MCF 10A (cell line): ENCODE measurements at regions not wholly inside any gene's neighbourhood (a gene's known extent, or its start where the extent isn't known, plus 50 kb on each side); places are given as distances from the start of the nearest gene placed in this dataset.

Experiments used
- BruUV-seq: library from RNA; stranded (reverse); fragments of 400-500 nt; replicated peaks from 2 replicates; lab custom pipeline; 2021; lab: Mats Ljungman, UMichigan
- CTCF ChIA-PET: fragments of 300-600 bp; sonication (Branson Sonifier 250); formaldehyde crosslinking; extraction: SDS; loops from one replicate; lab custom pipeline; 2021; ENCODE audit warnings: antibody characterized with exemption, inconsistent platforms; lab: Yijun Ruan, JAX
- POLR2A ChIA-PET: fragments of 300-600, 350-650 bp; sonication (Branson Sonifier 250); formaldehyde crosslinking; extraction: SDS; loops from one replicate; lab custom pipeline; 2020; ENCODE audit warnings: antibody characterized with exemption, inconsistent platforms; lab: Yijun Ruan, JAX
- DNase-seq: peaks from one replicate; pipeline ENCODE4 v3.0.0-alpha.2; 2018; ENCODE audit not compliant: unreplicated experiment
- H3K27ac Mint-ChIP-seq: one replicate; pipeline ENCODE4 v1.8.0; 2022; ENCODE audit warnings: mild to moderate bottlenecking, low read depth, mixed read lengths; ENCODE audit not compliant: unreplicated experiment
- H3K27me3 Mint-ChIP-seq: one replicate; pipeline ENCODE4 v1.8.0; 2022; ENCODE audit warnings: mixed read lengths; ENCODE audit not compliant: insufficient read depth, unreplicated experiment
- H3K36me3 Mint-ChIP-seq: one replicate; pipeline ENCODE4 v1.8.0; 2022; ENCODE audit warnings: mild to moderate bottlenecking, moderate library complexity, mixed read lengths; ENCODE audit not compliant: insufficient read depth, unreplicated experiment
- H3K4me1 Mint-ChIP-seq: one replicate; pipeline ENCODE4 v1.8.0; 2022; ENCODE audit warnings: mixed read lengths; ENCODE audit not compliant: insufficient read depth, unreplicated experiment
- H3K4me3 Mint-ChIP-seq: one replicate; pipeline ENCODE4 v1.8.0; 2022; ENCODE audit warnings: mild to moderate bottlenecking, moderate library complexity, mixed read lengths; ENCODE audit not compliant: unreplicated experiment
- H3K9me3 Mint-ChIP-seq: one replicate; pipeline ENCODE4 v1.8.0; 2022; ENCODE audit warnings: mixed read lengths; ENCODE audit not compliant: unreplicated experiment
- CTCF ChIP-seq: fragments of 200-600 bp; IDR thresholded peaks from one replicate; pipeline ENCODE4 v1.8.0; 2022; ENCODE audit warnings: antibody characterized with exemption, mild to moderate bottlenecking; ENCODE audit not compliant: unreplicated experiment
- intact Hi-C: fragments of 100-400 bp; cut with micrococcal nuclease; formaldehyde crosslinking; loops from 2 replicates; pipeline ENCODE4 v1.14.1; 2022

- H3K4me3 Mint-ChIP-seq, result no peak overlapping the region
- no peaks in the 10 kb centered on the region for H3K36me3 Mint-ChIP-seq
- no peak overlapping the region for H3K27ac Mint-ChIP-seq
- H3K27me3 Mint-ChIP-seq, result no peaks in the 10 kb centered on the region
- H3K9me3 Mint-ChIP-seq, result no peaks in the 10 kb centered on the region
- TF ChIP-seq CTCF, result no peak
- intact Hi-C loops, result no loop called here
- CTCF ChIA-PET, result interaction anchor here (0.5 to 0.6 kb wide), 2 partner anchors 32 to 237 kb away, joined by 3 to 4 read pairs; no protein-coding TSS in a partner anchor
- BruUV-seq, result no TSS peak
- no peak for DNase-seq
- POLR2A ChIA-PET, result no interaction called here
- H3K4me1 Mint-ChIP-seq, result no peaks in the 10 kb centered on the region
Measured at GRCh38 chr12:13599176-13599575, 382.2 kb downstream of the GRIN2B start.

GRCh38 chr12:13597837-13598236, 383.6 kb downstream of the GRIN2B start:
- intact Hi-C loops, result no loop called here
- H3K4me1 Mint-ChIP-seq, result no peaks in the 10 kb centered on the region
- no peak for DNase-seq
- no peaks in the 10 kb centered on the region for H3K36me3 Mint-ChIP-seq
- ChIA-PET POLR2A (no interaction called here), CTCF (no interaction called here)
- no peak overlapping the region for H3K4me3 Mint-ChIP-seq
- no peaks in the 10 kb centered on the region for H3K9me3 Mint-ChIP-seq
- TF ChIP-seq CTCF, result no peak
- BruUV-seq, result no TSS peak
- no peak overlapping the region for H3K27ac Mint-ChIP-seq
- H3K27me3 Mint-ChIP-seq, result no peaks in the 10 kb centered on the region

GRCh38 chr12:13597166-13597565, 384.2 kb downstream of the GRIN2B start:
- no peaks in the 10 kb centered on the region for H3K4me1 Mint-ChIP-seq
- no peak for DNase-seq
- H3K36me3 Mint-ChIP-seq, result no peaks in the 10 kb centered on the region
- H3K4me3 Mint-ChIP-seq, result no peak overlapping the region
- H3K9me3 Mint-ChIP-seq, result no peaks in the 10 kb centered on the region
- ChIA-PET CTCF (no interaction called here), POLR2A (no interaction called here)
- intact Hi-C loops, result no loop called here
- H3K27me3 Mint-ChIP-seq, result no peaks in the 10 kb centered on the region
- H3K27ac Mint-ChIP-seq, result no peak overlapping the region
- TF ChIP-seq CTCF, result no peak
- BruUV-seq, result no TSS peak

- Mint-ChIP-seq H3K27me3 (no peaks in the 10 kb centered on the region), H3K36me3 (no peaks in the 10 kb centered on the region), H3K4me1 (no peaks in the 10 kb centered on the region), H3K4me3 (no peak overlapping the region), H3K27ac (no peak overlapping the region), H3K9me3 (no peaks in the 10 kb centered on the region)
- TF ChIP-seq CTCF, result no peak
- CTCF ChIA-PET, result no interaction called here
- POLR2A ChIA-PET, result interaction anchor here (0.7 kb wide), 1 partner anchor 332 kb away, joined by 3 read pairs; no protein-coding TSS in a partner anchor
- BruUV-seq, result no TSS peak
- intact Hi-C loops, result no loop called here
- DNase-seq, result no peak
Measured at GRCh38 chr12:13596714-13597113, 384.7 kb downstream of the GRIN2B start.
